SK-N-SH (cell line): ENCODE measurements at regions not wholly inside any gene's neighbourhood (a gene's known extent, or its start where the extent isn't known, plus 50 kb on each side); places are given as distances from the start of the nearest gene placed in this dataset.

ENCODE experiments used
- CTCF ChIA-PET: fragments of 300-600, 350-600 bp; formaldehyde crosslinking; extraction: SDS; loops from one replicate; lab custom pipeline; 2021; lab: Yijun Ruan, JAX
- POLR2A ChIA-PET: fragments of 350-600 bp; sonication (Branson Sonifier 250); formaldehyde crosslinking; extraction: SDS; loops from one replicate; lab custom pipeline; 2020; ENCODE audit warnings: antibody characterized with exemption, inconsistent platforms; lab: Yijun Ruan, JAX
- DNase-seq: peaks from one replicate; pipeline ENCODE4 v3.0.0; 2012
- H2AFZ ChIP-seq: fragments of 200-600 bp; sonication (generic); 2 replicates; pipeline ENCODE4 v1.8.1; 2016; ENCODE audit warnings: antibody characterized with exemption, mild to moderate bottlenecking, low read depth
- H3F3A ChIP-seq: fragments of 200-600 bp; sonication (generic); replicated peaks from 2 replicates; pipeline ENCODE3; 2016; ENCODE audit warnings: antibody characterized with exemption, mild to moderate bottlenecking; ENCODE audit not compliant: insufficient read depth
- H3K27ac ChIP-seq, 2 experiments: fragments of 200-500 bp in 1 of 2; fragments of 200-600 bp in 1 of 2; sonication (Bioruptor generic) in 1 of 2; sonication (generic), shearing (Covaris generic) in 1 of 2; 2 replicates each; pipeline versions ENCODE4 v1.5.1 to v1.6.1; 2014 to 2016; ENCODE audit warnings: low read depth in 2 of 2, inconsistent platforms in 1 of 2, low read length in 1 of 2, mild to moderate bottlenecking in 1 of 2, mixed read lengths in 1 of 2
- H3K27me3 ChIP-seq: fragments of 200-600 bp; sonication (generic), shearing (Covaris generic); 2 replicates; pipeline ENCODE4 v1.6.1; 2016; ENCODE audit warnings: mixed run types; ENCODE audit not compliant: insufficient read depth
- H3K36me3 ChIP-seq, 2 experiments: fragments of 200-500 bp in 1 of 2; fragments of 200-600 bp in 1 of 2; sonication (Bioruptor generic) in 1 of 2; sonication (generic) in 1 of 2; replicated peaks in 1 of 2; 2 replicates each; pipeline versions ENCODE3 to v1.5.1; 2014 to 2016; ENCODE audit warnings: low read length in 1 of 2, mild to moderate bottlenecking in 1 of 2; ENCODE audit not compliant: insufficient read depth in 2 of 2, control insufficient read depth in 1 of 2
- H3K4me1 ChIP-seq, 2 experiments: fragments of 200-500 bp in 1 of 2; fragments of 200-600 bp in 1 of 2; sonication (Bioruptor generic) in 1 of 2; sonication (generic), shearing (Covaris generic) in 1 of 2; 2 replicates each; pipeline versions ENCODE4 v1.5.1 to v1.6.1; 2014 to 2016; ENCODE audit warnings: low read depth in 1 of 2, low read length in 1 of 2, mixed run types in 1 of 2; ENCODE audit not compliant: insufficient read depth in 2 of 2, control insufficient read depth in 1 of 2
- H3K4me2 ChIP-seq: fragments of 200-600 bp; sonication (generic), shearing (Covaris generic); 2 replicates; pipeline ENCODE4 v1.6.1; 2017; ENCODE audit warnings: mixed run types
- H3K4me3 ChIP-seq, 2 experiments: fragments of 200-500 bp in 1 of 2; fragments of 200-600 bp in 1 of 2; sonication (Bioruptor generic) in 1 of 2; sonication (generic), shearing (Covaris generic) in 1 of 2; 2 replicates each; pipeline versions ENCODE4 v1.5.1 to v1.8.1; 2014 to 2016; ENCODE audit warnings: low read depth in 2 of 2, inconsistent platforms in 1 of 2, low read length in 1 of 2, mild to moderate bottlenecking in 1 of 2, mixed read lengths in 1 of 2, moderate library complexity in 1 of 2
- H3K79me2 ChIP-seq: fragments of 200-600 bp; sonication (generic); 2 replicates; pipeline ENCODE4 v1.8.1; 2017; ENCODE audit warnings: mild to moderate bottlenecking; ENCODE audit not compliant: insufficient read depth
- H3K9ac ChIP-seq: fragments of 200-600 bp; sonication (generic); 2 replicates; pipeline ENCODE4 v1.6.1; 2017; ENCODE audit warnings: mixed run types
- H3K9me2 ChIP-seq: fragments of 200-600 bp; sonication (generic); 2 replicates; pipeline ENCODE4 v1.6.1; 2017; ENCODE audit warnings: mixed run types
- H3K9me3 ChIP-seq: fragments of 200-600 bp; sonication (generic); 2 replicates; pipeline ENCODE4 v1.6.1; 2017; ENCODE audit warnings: mixed run types, mild to moderate bottlenecking, moderate library complexity
- H4K20me1 ChIP-seq: fragments of 200-600 bp; sonication (generic); 2 replicates; pipeline ENCODE4 v1.6.1; 2017; ENCODE audit warnings: mild to moderate bottlenecking, mixed run types; ENCODE audit not compliant: insufficient read depth
- ELF1 ChIP-seq: IDR thresholded peaks from 2 replicates; pipeline ENCODE4 v1.4.0; 2012
- EP300 ChIP-seq, 2 experiments: IDR thresholded peaks; 2 replicates each; pipeline versions ENCODE4 v1.4.0 to v1.6.1; 2012; ENCODE audit warnings: borderline replicate concordance in 1 of 2, low read depth in 1 of 2, low read length in 1 of 2
- EZH2phosphoT487 ChIP-seq: fragments of 200-600 bp; sonication (generic); IDR thresholded peaks from 2 replicates; pipeline ENCODE4 v1.6.1; 2017; ENCODE audit warnings: low read depth, mixed run types, mild to moderate bottlenecking, antibody characterized with exemption, moderate library complexity, borderline replicate concordance
- FOSL2 ChIP-seq: IDR thresholded peaks from 2 replicates; pipeline ENCODE4 v1.4.0; 2012; ENCODE audit warnings: low read depth, mild to moderate bottlenecking, moderate library complexity, borderline replicate concordance
- FOXM1 ChIP-seq: IDR thresholded peaks from 2 replicates; pipeline ENCODE4 v1.4.0; 2012; ENCODE audit warnings: low read depth, mild to moderate bottlenecking
- GABPA ChIP-seq: IDR thresholded peaks from 2 replicates; pipeline ENCODE4 v1.4.0; 2012; ENCODE audit warnings: low read depth, mild to moderate bottlenecking
- GATA2 ChIP-seq: sonication (generic); formaldehyde crosslinking; IDR thresholded peaks from 2 replicates; pipeline ENCODE4 v1.5.0; 2020; ENCODE audit warnings: mild to moderate bottlenecking, missing genetic modification reagents
- JUND ChIP-seq: IDR thresholded peaks from 2 replicates; pipeline ENCODE4 v1.4.0; 2012
- NRF1 ChIP-seq: IDR thresholded peaks from 2 replicates; pipeline ENCODE4 v1.6.1; 2012; ENCODE audit warnings: low read depth, mild to moderate bottlenecking, low read length
- RCOR1 ChIP-seq: fragments of 150-350 bp; IDR thresholded peaks from 2 replicates; pipeline ENCODE4 v1.6.1; 2017; ENCODE audit warnings: antibody characterized with exemption, low read length
- REST ChIP-seq: IDR thresholded peaks from 2 replicates; pipeline ENCODE4 v1.6.1; 2012; ENCODE audit warnings: mild to moderate bottlenecking, low read depth, low read length, moderate library complexity
- RXRA ChIP-seq: IDR thresholded peaks from 2 replicates; pipeline ENCODE4 v1.4.0; 2012; ENCODE audit warnings: low read depth, mild to moderate bottlenecking, borderline replicate concordance
- SIN3A ChIP-seq: IDR thresholded peaks from 2 replicates; pipeline ENCODE4 v1.6.1; 2012; ENCODE audit warnings: low read depth, mild to moderate bottlenecking, low read length, moderate library complexity, borderline replicate concordance
- TCF12 ChIP-seq: IDR thresholded peaks from 2 replicates; pipeline ENCODE4 v1.4.0; 2012
- YY1 ChIP-seq: IDR thresholded peaks from 2 replicates; pipeline ENCODE4 v1.4.0; 2012; ENCODE audit warnings: low read depth, mild to moderate bottlenecking
- ZBTB33 ChIP-seq: IDR thresholded peaks from 2 replicates; pipeline ENCODE4 v1.4.0; 2012; ENCODE audit warnings: low read depth, borderline replicate concordance
- WGBS: methylation state at CpG from one replicate; pipeline ENCODE4 v1.1.6; 2017; ENCODE audit warnings: low lambda C conversion rate; 5-methylcytosine and 5-hydroxymethylcytosine counted together
- TF ChIP-seq, protein P1 (sequence below): fragments of 200-600 bp; sonication (generic); IDR thresholded peaks from 2 replicates; pipeline ENCODE4 v1.6.1; 2017; ENCODE audit warnings: antibody characterized with exemption, mild to moderate bottlenecking, moderate library complexity
- TF ChIP-seq, protein P2 (sequence below): IDR thresholded peaks from 2 replicates; pipeline ENCODE4; 2012
- TF ChIP-seq, protein P3 (sequence below): IDR thresholded peaks from 2 replicates; pipeline ENCODE4 v1.4.0; 2012; ENCODE audit warnings: low read depth, borderline replicate concordance

DNA sequence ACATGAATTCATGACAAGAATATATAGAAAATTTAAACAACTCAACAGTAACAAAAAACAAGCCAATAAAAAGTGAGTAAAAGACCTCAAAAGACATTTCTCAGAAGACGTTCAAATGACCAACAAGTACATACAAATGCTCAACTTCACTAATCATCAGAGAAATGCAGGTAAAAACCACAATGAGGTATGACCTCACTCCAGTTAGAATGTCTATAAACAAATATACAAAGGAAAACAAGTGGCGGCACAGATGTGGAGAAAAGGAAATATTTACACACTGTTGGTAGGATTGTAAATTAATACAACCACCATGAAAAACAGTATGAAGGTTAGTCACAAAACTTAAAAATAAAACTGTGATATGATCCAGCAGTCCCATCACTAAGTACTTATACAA is 1033.1 kb downstream of the RAPGEF2 start:
- no peak overlapping the region for H3K4me2 ChIP-seq
- POLR2A ChIA-PET = no interaction called here
- 41% methylated on average over 2 of the region's 2 CpGs for WGBS
- CTCF ChIA-PET = no interaction called here
- H3K79me2 ChIP-seq = no peaks in the 10 kb centered on the region
- H3K27me3 ChIP-seq = no peaks in the 10 kb centered on the region
- no peak overlapping the region for H3K4me3 ChIP-seq
- H3F3A ChIP-seq = no peaks in the 10 kb centered on the region
- no peaks in the 10 kb centered on the region for H3K9me2 ChIP-seq
- no peak for DNase-seq
- no peak overlapping the region for H3K27ac ChIP-seq
- no peaks in the 10 kb centered on the region for H3K9me3 ChIP-seq
- no peaks in the 10 kb centered on the region for H3K4me1 ChIP-seq
- no peak overlapping the region for H3K9ac ChIP-seq
- TF ChIP-seq ELF1 (no peak), JUND (no peak), ZBTB33 (no peak), TCF12 (no peak), FOXM1 (no peak), SIN3A (no peak), RXRA (no peak), NRF1 (no peak), RCOR1 (no peak)
- H3K36me3 ChIP-seq = no peaks in the 10 kb centered on the region
- H4K20me1 ChIP-seq = no peaks in the 10 kb centered on the region
- no peak overlapping the region for H2AFZ ChIP-seq

GRCh38 chr4:160141206-160141605 is 1038.3 kb downstream of the RAPGEF2 start:
- H3K9me3 ChIP-seq = no peaks in the 10 kb centered on the region
- H3K4me1 ChIP-seq = no peaks in the 10 kb centered on the region
- POLR2A ChIA-PET = no interaction called here
- H3K79me2 ChIP-seq = no peaks in the 10 kb centered on the region
- H2AFZ ChIP-seq = no peak overlapping the region
- H3K4me2 ChIP-seq = no peak overlapping the region
- no peaks in the 10 kb centered on the region for H3K9me2 ChIP-seq
- no peak for DNase-seq
- no peaks in the 10 kb centered on the region for H3K27me3 ChIP-seq
- no peak overlapping the region for H3K27ac ChIP-seq
- H3F3A ChIP-seq = no peaks in the 10 kb centered on the region
- no peak overlapping the region for H3K4me3 ChIP-seq
- CTCF ChIA-PET = no interaction called here
- no peaks in the 10 kb centered on the region for H3K36me3 ChIP-seq
- no peak overlapping the region for H3K9ac ChIP-seq
- no peaks in the 10 kb centered on the region for H4K20me1 ChIP-seq
- TF ChIP-seq YY1 (no peak), RCOR1 (no peak), GABPA (no peak), SIN3A (no peak), GATA2 (no peak), NRF1 (no peak), FOSL2 (no peak), JUND (no peak), TCF12 (no peak), REST (no peak), RXRA (no peak), EZH2phosphoT487 (no peak), EP300 (IDR thresholded peaks at IDR 0.05; ENCODE audit: borderline replicate concordance in 1 of 2, low read depth in 1 of 2, low read length in 1 of 2) (no peak)
- TF ChIP-seq, protein P1, sequence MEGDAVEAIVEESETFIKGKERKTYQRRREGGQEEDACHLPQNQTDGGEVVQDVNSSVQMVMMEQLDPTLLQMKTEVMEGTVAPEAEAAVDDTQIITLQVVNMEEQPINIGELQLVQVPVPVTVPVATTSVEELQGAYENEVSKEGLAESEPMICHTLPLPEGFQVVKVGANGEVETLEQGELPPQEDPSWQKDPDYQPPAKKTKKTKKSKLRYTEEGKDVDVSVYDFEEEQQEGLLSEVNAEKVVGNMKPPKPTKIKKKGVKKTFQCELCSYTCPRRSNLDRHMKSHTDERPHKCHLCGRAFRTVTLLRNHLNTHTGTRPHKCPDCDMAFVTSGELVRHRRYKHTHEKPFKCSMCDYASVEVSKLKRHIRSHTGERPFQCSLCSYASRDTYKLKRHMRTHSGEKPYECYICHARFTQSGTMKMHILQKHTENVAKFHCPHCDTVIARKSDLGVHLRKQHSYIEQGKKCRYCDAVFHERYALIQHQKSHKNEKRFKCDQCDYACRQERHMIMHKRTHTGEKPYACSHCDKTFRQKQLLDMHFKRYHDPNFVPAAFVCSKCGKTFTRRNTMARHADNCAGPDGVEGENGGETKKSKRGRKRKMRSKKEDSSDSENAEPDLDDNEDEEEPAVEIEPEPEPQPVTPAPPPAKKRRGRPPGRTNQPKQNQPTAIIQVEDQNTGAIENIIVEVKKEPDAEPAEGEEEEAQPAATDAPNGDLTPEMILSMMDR = no peak
- TF ChIP-seq, protein P2, sequence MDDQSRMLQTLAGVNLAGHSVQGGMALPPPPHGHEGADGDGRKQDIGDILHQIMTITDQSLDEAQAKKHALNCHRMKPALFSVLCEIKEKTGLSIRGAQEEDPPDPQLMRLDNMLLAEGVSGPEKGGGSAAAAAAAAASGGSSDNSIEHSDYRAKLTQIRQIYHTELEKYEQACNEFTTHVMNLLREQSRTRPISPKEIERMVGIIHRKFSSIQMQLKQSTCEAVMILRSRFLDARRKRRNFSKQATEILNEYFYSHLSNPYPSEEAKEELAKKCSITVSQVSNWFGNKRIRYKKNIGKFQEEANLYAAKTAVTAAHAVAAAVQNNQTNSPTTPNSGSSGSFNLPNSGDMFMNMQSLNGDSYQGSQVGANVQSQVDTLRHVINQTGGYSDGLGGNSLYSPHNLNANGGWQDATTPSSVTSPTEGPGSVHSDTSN = no peak
- TF ChIP-seq, protein P3, sequence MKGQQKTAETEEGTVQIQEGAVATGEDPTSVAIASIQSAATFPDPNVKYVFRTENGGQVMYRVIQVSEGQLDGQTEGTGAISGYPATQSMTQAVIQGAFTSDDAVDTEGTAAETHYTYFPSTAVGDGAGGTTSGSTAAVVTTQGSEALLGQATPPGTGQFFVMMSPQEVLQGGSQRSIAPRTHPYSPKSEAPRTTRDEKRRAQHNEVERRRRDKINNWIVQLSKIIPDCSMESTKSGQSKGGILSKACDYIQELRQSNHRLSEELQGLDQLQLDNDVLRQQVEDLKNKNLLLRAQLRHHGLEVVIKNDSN = no peak
